HCT116 (cell line): ENCODE measurements at regions not wholly inside any gene's neighbourhood (a gene's known extent, or its start where the extent isn't known, plus 50 kb on each side); places are given as distances from the start of the nearest gene placed in this dataset.

Experiments
- ATAC-seq: fragments of 200-7000 bp; cut with Tn5 transposase; 2 replicates; pipeline ENCODE4 v1.9.1; 2020; ENCODE audit warnings: mild to moderate bottlenecking, moderate library complexity
- BruUV-seq: library from RNA; stranded (reverse); fragments of 400-500 nt; replicated peaks from 2 replicates; lab custom pipeline; 2021; lab: Mats Ljungman, UMichigan
- CTCF ChIA-PET: fragments of 300-600 bp; sonication (Branson Sonifier 250); formaldehyde crosslinking; loops from one replicate; lab custom pipeline; 2021; ENCODE audit warnings: antibody characterized with exemption; lab: Charles Lee
- POLR2A ChIA-PET: fragments of 300-600, 350-600 bp; sonication (Branson Sonifier 250); formaldehyde crosslinking; loops from one replicate; lab custom pipeline; 2021; ENCODE audit warnings: antibody characterized with exemption; lab: Charles Lee
- RAD21 ChIA-PET, 2 experiments: fragments of 300-600 bp; sonication (Branson Sonifier 250); formaldehyde crosslinking; loops; one replicate each; lab custom pipeline; 2023; ENCODE audit warnings: low total read pairs in 2 of 2; ENCODE audit not compliant: uncharacterized antibody in 2 of 2, unreplicated experiment in 2 of 2, low non-redundant PET in 1 of 2; lab: Charles Lee
- DNase-seq: peaks from one replicate; pipeline ENCODE4 v3.0.0-alpha.2; 2010; ENCODE audit warnings: low read depth, low spot score
- H2AFZ ChIP-seq: fragments of 200-600 bp; shearing (Covaris generic), sonication (generic); 2 replicates; pipeline ENCODE4 v1.6.1; 2017; ENCODE audit warnings: low read depth, mixed run types, mixed read lengths, antibody characterized with exemption, low read length; ENCODE audit not compliant: poor library complexity, severe bottlenecking
- H3K27ac ChIP-seq: 2 replicates; pipeline ENCODE4 v1.5.1; 2012; ENCODE audit warnings: low read depth, low read length
- H3K27me3 ChIP-seq: fragments of 200-600 bp; sonication (generic); 2 replicates; pipeline ENCODE4 v1.6.1; 2016; ENCODE audit warnings: mixed run types, low read length, mixed read lengths; ENCODE audit not compliant: insufficient read depth
- H3K36me3 ChIP-seq, 2 experiments: fragments of 200-500 bp in 1 of 2; fragments of 200-600 bp in 1 of 2; sonication (Bioruptor generic) in 1 of 2; sonication (generic) in 1 of 2; 2 replicates each; pipeline versions ENCODE4 v1.5.1 to v1.6.1; 2014 to 2016; ENCODE audit warnings: low read length in 2 of 2, inconsistent platforms in 1 of 2, mixed read lengths in 1 of 2, mixed run types in 1 of 2; ENCODE audit not compliant: insufficient read depth in 2 of 2, control insufficient read depth in 1 of 2
- H3K4me1 ChIP-seq, 2 experiments: fragments of 200-600 bp in 1 of 2; sonication (generic) in 1 of 2; 2 replicates each; pipeline versions ENCODE4 v1.5.1 to v1.6.1; 2012 to 2017; ENCODE audit warnings: low read length in 2 of 2, inconsistent platforms in 1 of 2, mild to moderate bottlenecking in 1 of 2, mixed read lengths in 1 of 2, mixed run types in 1 of 2, moderate library complexity in 1 of 2; ENCODE audit not compliant: insufficient read depth in 2 of 2, control insufficient read depth in 1 of 2
- H3K4me2 ChIP-seq: fragments of 200-600 bp; sonication (generic); 2 replicates; pipeline ENCODE4 v1.6.1; 2017; ENCODE audit warnings: mixed run types, low read length, mixed read lengths
- H3K4me3 ChIP-seq, 2 experiments: fragments of 200-600 bp in 1 of 2; sonication (generic) in 1 of 2; replicated peaks in 1 of 2; 2 replicates each; pipeline ENCODE4 v1.5.1; 2011 to 2016; ENCODE audit warnings: low read length in 2 of 2, control low read depth in 1 of 2, low read depth in 1 of 2, mild to moderate bottlenecking in 1 of 2, mixed read lengths in 1 of 2, mixed run types in 1 of 2
- H3K79me2 ChIP-seq: fragments of 200-600 bp; sonication (generic); 2 replicates; pipeline ENCODE4 v1.6.1; 2017; ENCODE audit warnings: mild to moderate bottlenecking, mixed run types, low read length, moderate library complexity, mixed read lengths; ENCODE audit not compliant: insufficient read depth
- H3K9ac ChIP-seq: fragments of 200-600 bp; sonication (generic); 2 replicates; pipeline ENCODE4 v1.6.1; 2016; ENCODE audit warnings: low read length, mixed read lengths
- H3K9me2 ChIP-seq: fragments of 200-600 bp; sonication (generic), shearing (Covaris generic); 2 replicates; pipeline ENCODE4 v1.6.1; 2017; ENCODE audit warnings: mixed run types, mild to moderate bottlenecking, moderate library complexity; ENCODE audit not compliant: insufficient read depth
- H3K9me3 ChIP-seq, 2 experiments: fragments of 200-500 bp in 1 of 2; fragments of 200-600 bp in 1 of 2; sonication (Bioruptor generic) in 1 of 2; sonication (generic) in 1 of 2; 2 replicates each; pipeline ENCODE4 v1.6.1; 2014 to 2017; ENCODE audit warnings: low read length in 2 of 2, mixed read lengths in 2 of 2, inconsistent platforms in 1 of 2, low read depth in 1 of 2, mild to moderate bottlenecking in 1 of 2, mixed run types in 1 of 2, moderate library complexity in 1 of 2; ENCODE audit not compliant: control insufficient read depth in 1 of 2, insufficient read depth in 1 of 2
- H4K20me1 ChIP-seq: fragments of 200-600 bp; sonication (generic), shearing (Covaris generic); 2 replicates; pipeline ENCODE4 v1.6.1; 2017; ENCODE audit warnings: mixed run types, mild to moderate bottlenecking, moderate library complexity; ENCODE audit not compliant: insufficient read depth
- ATF3 ChIP-seq: IDR thresholded peaks from 2 replicates; pipeline ENCODE4 v1.6.1; 2012
- CTCF ChIP-seq, 3 experiments: fragments of 200-600 bp in 1 of 3; sonication (generic) in 1 of 3; IDR thresholded peaks in 2 of 3; conservative IDR thresholded peaks in 1 of 3; 2 replicates each; pipeline ENCODE4 v1.5.1; 2012 to 2017; ENCODE audit warnings: low read depth in 2 of 3, low read length in 2 of 3, antibody characterized with exemption in 1 of 3, borderline replicate concordance in 1 of 3, control low read depth in 1 of 3, mild to moderate bottlenecking in 1 of 3, mixed read lengths in 1 of 3, mixed run types in 1 of 3, moderate library complexity in 1 of 3; ENCODE audit not compliant: insufficient read depth in 1 of 3
- EGR1 ChIP-seq: IDR thresholded peaks from 2 replicates; pipeline ENCODE4 v1.6.1; 2012; ENCODE audit warnings: low read depth
- EZH2phosphoT487 ChIP-seq: fragments of 200-600 bp; IDR thresholded peaks from 2 replicates; pipeline ENCODE4 v1.6.1; 2018; ENCODE audit warnings: antibody characterized with exemption, borderline replicate concordance
- FOSL1 ChIP-seq: IDR thresholded peaks from 2 replicates; pipeline ENCODE4 v1.6.1; 2012; ENCODE audit warnings: low read depth
- JUND ChIP-seq: IDR thresholded peaks from 2 replicates; pipeline ENCODE4 v1.6.1; 2012
- MAX ChIP-seq: IDR thresholded peaks from 2 replicates; pipeline ENCODE4 v1.6.1; 2012
- SP1 ChIP-seq: IDR thresholded peaks from 2 replicates; pipeline ENCODE4 v1.6.1; 2012; ENCODE audit warnings: low read depth
- SRF ChIP-seq: IDR thresholded peaks from 2 replicates; pipeline ENCODE4 v1.6.1; 2012; ENCODE audit warnings: low read depth
- YY1 ChIP-seq: IDR thresholded peaks from 2 replicates; pipeline ENCODE4 v1.6.1; 2011; ENCODE audit warnings: low read length, low read depth, moderate library complexity, mild to moderate bottlenecking; ENCODE audit not compliant: insufficient replicate concordance; ENCODE audit errors: extremely low read depth
- intact Hi-C: fragments of 100-400 bp; cut with micrococcal nuclease; formaldehyde crosslinking; loops from 2 replicates; pipeline ENCODE4 v1.10.0; 2022

- CTCF ChIA-PET: no interaction called here
- no TSS peak for BruUV-seq
These were observed 91.9 kb upstream of the BCOR start for GRCh38 chrX:40189637-40190036.

More at GRCh38 chrX:40189637-40190036, 91.9 kb upstream of the BCOR start:
- Histone ChIP-seq H3K4me3 (no peak overlapping the region), H3K4me2 (no peak overlapping the region), H3K9me2 (no peaks in the 10 kb centered on the region), H3K36me3 (no peaks in the 10 kb centered on the region), H3K27me3 (no peaks in the 10 kb centered on the region), H3K4me1 (no peaks in the 10 kb centered on the region), H3K9me3 (no peaks in the 10 kb centered on the region), H3K27ac (no peak overlapping the region), H2AFZ (no peak overlapping the region), H3K79me2 (no peaks in the 10 kb centered on the region), H4K20me1 (no peaks in the 10 kb centered on the region), H3K9ac (no peak overlapping the region)
- RAD21 ChIA-PET: no interaction called here
- ATAC-seq (no peak), DNase-seq (no peak)
- TF ChIP-seq YY1 (no peak), CTCF (IDR thresholded peaks at IDR 0.05 in 2 of 3, conservative IDR thresholded peaks at IDR 0.05 in 1 of 3; ENCODE audit: borderline replicate concordance in 1 of 3, insufficient read depth in 1 of 3, low read depth in 2 of 3, low read length in 2 of 3) (no peak), ATF3 (no peak), EZH2phosphoT487 (no peak), FOSL1 (no peak), SRF (no peak), EGR1 (no peak), MAX (no peak), SP1 (no peak), JUND (no peak)
- POLR2A ChIA-PET: no interaction called here
- intact Hi-C loops: no loop called here
